ENCODE measurements at regions not wholly inside any gene's neighbourhood (a gene's known extent, or its start where the extent isn't known, plus 50 kb on each side); places are given as distances from the start of the nearest gene placed in this dataset.

DNA sequence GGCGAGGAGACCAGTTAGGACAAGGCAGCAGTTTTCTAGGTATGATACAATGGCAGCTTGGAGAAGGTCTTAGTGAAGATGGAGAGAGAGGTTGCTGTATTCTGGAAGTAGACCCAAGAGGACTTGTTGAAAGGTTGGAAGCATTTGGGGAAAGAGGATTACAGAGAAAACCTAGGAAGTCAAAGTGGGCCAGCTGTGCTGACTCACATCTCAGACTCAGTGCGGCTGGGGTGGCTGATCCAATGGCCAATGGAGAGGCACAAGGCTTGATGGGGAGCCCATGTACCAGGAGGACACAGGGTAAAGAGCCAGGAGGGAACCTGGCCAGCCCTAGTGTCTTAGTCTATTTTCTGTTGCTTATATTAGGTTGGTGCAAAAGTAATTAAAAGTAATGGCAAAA lies 194.5 kb upstream of the GALNT17 start:
- ChIA-PET POLR2A (no interaction called here), CTCF (no interaction called here)
- ATAC-seq (no peak), DNase-seq (no peak)
- intact Hi-C loops (cut with micrococcal nuclease), result no loop called here
- Mint-ChIP-seq H3K27me3 (no peaks in the 10 kb centered on the region), H3K4me3 (no peak overlapping the region), H3K36me3 (ENCODE audit: low read depth) (no peaks in the 10 kb centered on the region), H3K4me1 (ENCODE audit: low read depth) (no peaks in the 10 kb centered on the region), H3K27ac (no peak overlapping the region), H3K9me3 (peaks cover 5% of the 10 kb centered on the region)
- TF ChIP-seq, protein P1, sequence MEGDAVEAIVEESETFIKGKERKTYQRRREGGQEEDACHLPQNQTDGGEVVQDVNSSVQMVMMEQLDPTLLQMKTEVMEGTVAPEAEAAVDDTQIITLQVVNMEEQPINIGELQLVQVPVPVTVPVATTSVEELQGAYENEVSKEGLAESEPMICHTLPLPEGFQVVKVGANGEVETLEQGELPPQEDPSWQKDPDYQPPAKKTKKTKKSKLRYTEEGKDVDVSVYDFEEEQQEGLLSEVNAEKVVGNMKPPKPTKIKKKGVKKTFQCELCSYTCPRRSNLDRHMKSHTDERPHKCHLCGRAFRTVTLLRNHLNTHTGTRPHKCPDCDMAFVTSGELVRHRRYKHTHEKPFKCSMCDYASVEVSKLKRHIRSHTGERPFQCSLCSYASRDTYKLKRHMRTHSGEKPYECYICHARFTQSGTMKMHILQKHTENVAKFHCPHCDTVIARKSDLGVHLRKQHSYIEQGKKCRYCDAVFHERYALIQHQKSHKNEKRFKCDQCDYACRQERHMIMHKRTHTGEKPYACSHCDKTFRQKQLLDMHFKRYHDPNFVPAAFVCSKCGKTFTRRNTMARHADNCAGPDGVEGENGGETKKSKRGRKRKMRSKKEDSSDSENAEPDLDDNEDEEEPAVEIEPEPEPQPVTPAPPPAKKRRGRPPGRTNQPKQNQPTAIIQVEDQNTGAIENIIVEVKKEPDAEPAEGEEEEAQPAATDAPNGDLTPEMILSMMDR (IDR thresholded peaks at IDR 0.05), result no peak

DNA sequence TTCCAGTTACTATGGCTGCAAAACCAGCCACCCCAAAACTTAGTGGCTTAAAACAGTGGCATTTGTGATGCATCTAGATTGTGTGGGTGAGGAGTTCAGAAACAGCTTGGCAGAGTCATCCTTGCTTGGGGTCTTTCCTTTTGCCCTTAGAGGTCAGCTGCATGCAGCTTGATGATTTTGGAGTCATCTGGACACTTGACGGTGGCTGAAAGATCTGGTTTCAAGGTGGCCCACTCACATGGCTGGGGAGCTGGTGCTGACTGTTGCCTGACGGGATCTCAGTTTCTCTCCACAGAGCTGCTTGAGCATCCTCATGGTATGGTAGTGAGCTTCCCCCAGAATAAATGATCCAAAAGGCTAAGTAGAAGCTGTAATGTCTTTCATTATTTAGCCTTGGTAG lies 191.3 kb upstream of the GALNT17 start:
- no peak for DNase-seq
- CTCF ChIA-PET, result interaction anchor here (0.9 kb wide), 1 partner anchor 83 kb away, joined by 3 read pairs; no protein-coding TSS in a partner anchor

DNA sequence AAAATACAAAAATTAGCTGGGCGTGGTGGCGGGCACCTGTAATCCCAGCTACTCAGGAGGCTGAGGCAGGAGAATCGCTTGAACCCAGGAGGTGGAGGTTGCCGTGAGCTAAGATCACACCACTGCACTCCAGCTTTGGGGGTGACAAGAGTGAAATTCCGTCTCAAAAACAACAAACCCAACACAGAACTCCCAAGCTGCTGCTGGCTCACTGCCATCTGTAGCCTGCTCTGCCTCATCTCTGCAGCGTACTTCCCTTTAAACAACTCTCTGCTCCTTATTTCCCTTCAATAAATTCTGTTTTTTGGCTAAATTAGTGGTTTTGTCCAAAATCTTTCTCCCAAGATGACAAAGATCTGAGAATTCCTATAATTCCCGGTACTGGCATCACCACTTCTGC lies 189.2 kb upstream of the GALNT17 start:
- CTCF ChIA-PET, result no interaction called here
- no peaks in the 10 kb centered on the region for H3K36me3 Mint-ChIP-seq (ENCODE audit: low read depth)
- intact Hi-C loops (cut with micrococcal nuclease), result no loop called here
- H3K27ac Mint-ChIP-seq, result no peak overlapping the region
- POLR2A ChIA-PET, result no interaction called here
- H3K4me1 Mint-ChIP-seq (ENCODE audit: low read depth), result no peaks in the 10 kb centered on the region
- no peaks in the 10 kb centered on the region for H3K27me3 Mint-ChIP-seq
- TF ChIP-seq, protein P1 (IDR thresholded peaks at IDR 0.05), result no peak
- ATAC-seq (no peak), DNase-seq (no peak)
- H3K4me3 Mint-ChIP-seq, result no peak overlapping the region
- H3K9me3 Mint-ChIP-seq, result peaks cover 4% of the 10 kb centered on the region

More for the DNA sequence above, 191.3 kb upstream of the GALNT17 start:
- Mint-ChIP-seq H3K27me3 (no peaks in the 10 kb centered on the region), H3K4me3 (no peak overlapping the region), H3K36me3 (ENCODE audit: low read depth) (no peaks in the 10 kb centered on the region), H3K27ac (no peak overlapping the region), H3K4me1 (ENCODE audit: low read depth) (no peaks in the 10 kb centered on the region), H3K9me3 (peaks cover 6% of the 10 kb centered on the region)
- POLR2A ChIA-PET, result no interaction called here
- ATAC-seq, result no peak
- TF ChIP-seq, protein P1 (IDR thresholded peaks at IDR 0.05), result no peak
- intact Hi-C loops (cut with micrococcal nuclease), result no loop called here

DNA sequence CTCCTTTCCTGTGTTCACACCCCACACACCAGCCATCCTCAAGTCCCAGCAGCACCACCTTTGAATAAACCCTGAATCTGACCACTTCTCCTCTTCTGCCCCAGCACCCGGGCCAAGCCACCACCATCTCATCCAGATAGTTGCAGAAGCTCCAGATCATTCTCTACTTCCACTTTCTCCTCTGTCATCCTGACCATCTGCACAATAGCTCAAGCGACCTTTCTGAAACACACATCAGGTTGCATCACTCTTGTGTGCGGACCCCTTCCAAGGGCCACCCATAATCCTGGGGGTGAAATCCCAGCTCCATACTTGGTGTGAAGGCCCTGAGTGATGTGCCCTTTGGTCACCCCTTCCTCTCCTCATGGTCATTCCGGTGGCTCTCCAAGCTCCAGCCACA lies 187.4 kb upstream of the GALNT17 start:
- DNase-seq, result no peak
- H3K27ac Mint-ChIP-seq, result no peak overlapping the region
- no peaks in the 10 kb centered on the region for H3K36me3 Mint-ChIP-seq (ENCODE audit: low read depth)
- peaks cover 8% of the 10 kb centered on the region for H3K9me3 Mint-ChIP-seq
- no peak for ATAC-seq
- H3K27me3 Mint-ChIP-seq, result no peaks in the 10 kb centered on the region
- H3K4me1 Mint-ChIP-seq (ENCODE audit: low read depth), result no peaks in the 10 kb centered on the region
- ChIA-PET POLR2A (no interaction called here), CTCF (no interaction called here)
- intact Hi-C loops (cut with micrococcal nuclease), result no loop called here
- H3K4me3 Mint-ChIP-seq, result no peak overlapping the region
- TF ChIP-seq, protein P1 (IDR thresholded peaks at IDR 0.05), result no peak

DNA sequence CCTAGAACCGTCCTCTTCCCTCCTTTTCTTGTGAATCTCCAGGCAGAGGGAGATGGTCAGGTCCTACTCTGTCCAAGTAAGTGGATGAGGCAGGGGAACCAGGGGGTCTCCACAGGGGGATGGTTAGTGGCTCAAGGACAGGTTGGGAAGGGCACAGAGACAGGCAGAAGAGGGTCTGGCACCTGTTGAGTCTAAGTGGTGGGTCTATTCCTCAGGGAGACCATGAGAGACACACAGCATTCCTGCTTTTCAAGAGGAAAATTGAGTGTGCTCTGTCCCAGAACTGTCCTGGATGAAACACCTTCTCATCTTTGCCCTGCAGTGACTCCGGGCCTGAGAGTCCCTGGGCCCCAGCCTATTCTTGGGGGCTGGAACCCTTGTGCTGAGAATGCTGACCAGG lies 184.8 kb upstream of the GALNT17 start:
- ATAC-seq (no peak), DNase-seq (no peak)
- TF ChIP-seq, protein P1 (IDR thresholded peaks at IDR 0.05), result no peak
- Mint-ChIP-seq H3K4me1 (ENCODE audit: low read depth) (no peaks in the 10 kb centered on the region), H3K27ac (no peak overlapping the region), H3K9me3 (peaks cover 12% of the 10 kb centered on the region), H3K4me3 (no peak overlapping the region), H3K36me3 (ENCODE audit: low read depth) (no peaks in the 10 kb centered on the region), H3K27me3 (no peaks in the 10 kb centered on the region)
- intact Hi-C loops (cut with micrococcal nuclease), result no loop called here
- POLR2A ChIA-PET, result no interaction called here
- CTCF ChIA-PET, result no interaction called here

Measured in activated CD8-positive, alpha-beta T cell treated with anti-CD3 and anti-CD28 coated beads for 36 hours (primary cell).